Kidney glomerular epithelial cell (primary cell): ENCODE measurements at regions not wholly inside any gene's neighbourhood (a gene's known extent, or its start where the extent isn't known, plus 50 kb on each side); places are given as distances from the start of the nearest gene placed in this dataset.

ENCODE experiments used
- DNase-seq: peaks from one replicate; lab custom pipeline; 2025; lab: John Stamatoyannopoulos, UW

GRCh38 chr16:86092586-86093480 lies 193.9 kb downstream of the IRF8 start:
- DNase-seq, result no peak

DNA sequence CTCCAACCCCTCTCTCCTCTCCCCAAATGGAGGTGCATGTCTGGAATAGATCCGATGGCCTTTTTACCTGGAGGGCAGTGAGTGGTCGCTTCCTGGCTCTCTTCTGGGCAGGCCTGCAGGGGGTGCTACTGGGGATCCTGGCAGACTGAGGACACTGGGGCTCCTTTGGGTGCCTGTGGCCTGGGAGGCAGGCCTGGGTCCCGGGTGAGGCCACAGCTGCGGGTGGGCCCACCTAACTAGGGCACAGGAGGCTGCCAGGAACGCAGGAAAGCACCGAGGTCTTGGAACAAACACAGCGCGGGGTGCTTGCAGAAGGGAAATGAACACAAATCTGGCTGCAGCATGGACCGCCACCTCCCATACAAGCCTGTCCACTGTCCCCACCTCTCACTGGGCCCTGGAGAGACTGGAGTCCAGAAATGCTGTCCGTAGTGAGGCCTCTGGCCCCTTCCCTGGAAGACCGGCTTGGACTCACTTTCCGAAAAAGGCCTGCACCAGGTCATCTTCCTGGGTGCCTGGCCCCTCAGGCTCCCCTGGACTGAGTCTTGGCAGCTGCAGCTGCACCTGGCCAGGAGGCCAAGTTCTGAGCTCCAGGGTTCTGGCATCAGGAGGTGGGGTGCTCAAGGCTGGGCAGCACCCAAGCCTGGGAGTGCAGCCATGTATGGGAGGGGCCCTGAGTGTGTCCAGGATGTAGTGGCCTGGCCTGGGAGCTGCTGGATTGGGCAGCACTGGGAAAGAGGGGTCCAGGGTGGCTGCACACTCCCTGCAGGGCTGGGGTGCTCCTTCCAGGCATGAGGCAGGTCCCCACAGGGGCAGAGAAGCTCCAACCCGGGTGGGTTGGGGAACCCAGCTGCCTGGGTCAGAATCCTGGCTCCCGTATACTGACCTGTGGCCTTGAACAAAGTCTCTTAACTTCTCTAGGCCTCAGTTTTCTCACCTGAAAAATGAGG lies 195.1 kb downstream of the IRF8 start:
- DNase-seq, result no peak

- no peak for DNase-seq
These were observed 196.3 kb downstream of the IRF8 start for GRCh38 chr16:86095131-86095752.

DNA sequence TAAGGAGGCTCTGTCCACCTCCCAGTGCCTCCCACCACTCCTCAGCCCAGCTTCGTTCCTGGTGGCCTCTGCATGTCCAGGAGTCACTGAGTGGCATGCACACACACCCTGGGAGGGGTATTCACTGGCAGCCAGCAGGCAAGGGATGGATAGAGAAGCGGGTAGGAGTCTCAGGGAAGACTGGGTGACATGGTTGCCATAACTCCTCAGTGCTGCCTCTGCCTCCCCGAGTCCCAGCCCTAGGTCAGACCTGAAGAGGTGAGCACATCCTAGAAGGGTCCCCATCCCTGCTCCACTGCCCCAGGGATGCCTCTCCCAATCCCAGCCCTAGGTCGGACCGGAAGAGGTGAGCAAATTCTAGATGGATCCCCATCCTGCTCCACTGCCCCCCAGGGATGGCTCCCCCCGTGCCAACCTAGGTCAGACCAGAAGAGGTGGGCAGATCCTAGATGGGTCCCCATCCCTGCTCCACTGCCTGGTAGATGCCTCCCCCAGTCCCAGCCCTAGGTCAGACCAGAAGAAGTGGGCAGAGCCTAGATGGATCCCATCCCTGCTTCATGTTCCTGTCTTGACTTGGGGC lies 197.0 kb downstream of the IRF8 start:
- no peak for DNase-seq

- no peak for DNase-seq
These were observed 197.9 kb downstream of the IRF8 start for GRCh38 chr16:86096850-86097249.

GRCh38 chr16:86099326-86099725 lies 200.4 kb downstream of the IRF8 start:
- no peak for DNase-seq

GRCh38 chr16:86100205-86101136 lies 201.5 kb downstream of the IRF8 start:
- no peak for DNase-seq

GRCh38 chr16:86101137-86101896 lies 202.4 kb downstream of the IRF8 start:
- no peak for DNase-seq

GRCh38 chr16:86101897-86102157 lies 202.9 kb downstream of the IRF8 start:
- no peak for DNase-seq

DNA sequence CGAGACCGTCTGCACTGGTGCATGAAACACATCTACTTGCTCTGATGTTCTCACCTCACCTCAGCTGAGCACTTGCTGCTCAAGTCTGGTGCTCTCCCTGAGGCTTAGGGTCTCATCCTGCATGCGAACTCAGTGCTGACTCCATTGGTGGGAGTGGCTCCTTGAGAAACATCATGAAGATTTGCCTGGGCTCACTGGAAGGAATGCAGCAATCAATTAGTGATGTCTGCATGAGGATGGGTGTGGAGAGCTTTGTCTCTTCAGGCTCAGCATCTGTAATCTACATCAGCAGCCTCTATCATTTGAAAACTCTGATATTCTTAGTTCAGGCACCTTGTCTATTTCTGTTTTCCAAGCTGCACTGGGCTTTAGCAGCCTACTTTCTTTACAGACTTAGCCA lies 204.4 kb downstream of the IRF8 start:
- no peak for DNase-seq

GRCh38 chr16:86104537-86105048 lies 205.6 kb downstream of the IRF8 start:
- no peak for DNase-seq

DNA sequence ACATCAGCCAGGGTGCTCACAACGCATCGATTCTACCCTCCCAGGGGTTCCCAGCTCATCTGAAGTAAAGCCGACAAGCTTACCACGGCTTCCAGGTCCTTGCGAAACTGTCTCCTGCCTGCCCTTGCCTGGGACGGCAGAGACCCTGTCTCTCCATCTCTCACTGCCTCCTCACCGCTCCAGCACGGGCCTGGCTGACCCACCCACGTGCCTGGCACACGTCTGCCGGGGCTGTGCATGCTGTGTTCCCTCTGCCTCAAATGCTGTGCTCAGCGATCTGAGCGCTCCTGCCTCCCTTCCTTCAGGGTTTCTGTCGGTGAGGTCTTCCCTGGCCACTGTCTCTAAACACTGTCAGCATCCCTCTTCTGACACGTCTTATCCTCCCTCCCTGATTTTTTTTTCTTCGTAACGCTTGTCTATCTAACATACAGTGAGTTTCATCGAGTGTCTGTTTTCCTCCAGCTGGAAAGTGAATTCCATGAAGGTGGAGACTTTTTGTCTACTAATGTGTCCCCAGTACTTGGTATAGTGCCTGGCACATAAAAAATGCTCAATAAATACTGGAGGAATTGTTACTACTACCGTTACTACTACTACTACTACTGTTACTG lies 208.4 kb downstream of the IRF8 start:
- no peak for DNase-seq

GRCh38 chr16:86108062-86108461 lies 209.1 kb downstream of the IRF8 start:
- DNase-seq, result no peak

DNA sequence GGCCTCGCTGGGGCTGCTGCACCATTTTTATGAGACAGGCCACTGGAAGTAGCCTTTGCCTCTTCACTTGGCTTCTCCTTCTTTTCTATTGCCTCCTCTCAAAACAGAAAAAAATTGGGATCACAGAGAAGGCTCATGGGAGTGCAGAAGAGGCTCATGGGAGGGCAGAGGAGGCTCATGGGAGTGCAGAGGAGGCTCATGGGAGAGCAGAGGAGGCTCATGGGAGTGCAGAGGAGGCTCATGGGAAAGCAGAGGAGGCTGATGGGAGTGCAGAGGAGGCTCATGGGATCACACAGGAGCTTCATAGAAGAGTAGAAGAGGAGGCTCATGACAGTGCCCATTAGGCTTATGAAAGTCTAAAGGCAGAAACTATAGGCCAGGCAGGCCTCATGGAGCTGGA lies 211.2 kb downstream of the IRF8 start:
- DNase-seq, result no peak

DNA sequence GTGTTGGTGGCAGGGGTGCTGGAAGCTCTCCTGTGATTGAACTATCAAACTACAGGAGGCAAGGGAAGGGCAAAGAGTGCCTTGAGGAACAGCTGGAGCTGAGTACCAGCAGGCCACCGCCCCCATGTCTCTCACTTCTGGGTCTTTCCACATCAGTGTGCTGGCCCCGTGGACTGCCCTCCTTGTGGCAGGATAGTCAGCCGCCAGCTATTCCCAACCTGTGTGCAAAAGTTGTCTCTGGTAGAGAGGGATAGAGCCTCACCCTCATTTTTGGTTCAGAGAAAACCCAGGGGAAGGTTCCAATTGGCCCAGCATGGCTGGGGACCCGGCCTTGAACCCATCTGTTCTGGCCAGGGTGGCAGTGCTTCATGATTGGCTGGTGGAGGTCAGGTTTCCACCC lies 211.8 kb downstream of the IRF8 start:
- no peak for DNase-seq

- DNase-seq, result no peak
These were observed 213.2 kb downstream of the IRF8 start for GRCh38 chr16:86112178-86112577.

DNA sequence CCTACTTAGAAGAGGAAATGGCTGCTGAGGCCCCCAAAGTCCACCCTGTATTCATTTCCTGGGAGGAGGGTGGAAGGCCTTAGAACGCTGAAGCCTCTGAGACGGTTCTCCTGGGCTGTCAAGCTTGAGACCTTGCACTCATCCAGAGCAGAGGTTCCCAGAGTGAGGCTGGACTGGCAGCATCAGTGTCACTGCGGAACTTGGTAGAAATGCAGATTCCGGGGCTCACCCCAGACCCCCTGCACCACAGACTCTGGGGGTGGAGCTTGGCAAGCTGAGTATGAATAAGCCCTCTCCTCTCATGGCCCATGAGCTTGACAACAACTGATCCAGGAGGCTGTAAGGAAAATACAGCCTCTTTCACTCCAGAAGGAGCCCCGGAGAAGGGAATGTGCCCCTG lies 218.3 kb downstream of the IRF8 start:
- DNase-seq, result no peak

GRCh38 chr16:86117756-86118155 lies 218.8 kb downstream of the IRF8 start:
- no peak for DNase-seq

DNA sequence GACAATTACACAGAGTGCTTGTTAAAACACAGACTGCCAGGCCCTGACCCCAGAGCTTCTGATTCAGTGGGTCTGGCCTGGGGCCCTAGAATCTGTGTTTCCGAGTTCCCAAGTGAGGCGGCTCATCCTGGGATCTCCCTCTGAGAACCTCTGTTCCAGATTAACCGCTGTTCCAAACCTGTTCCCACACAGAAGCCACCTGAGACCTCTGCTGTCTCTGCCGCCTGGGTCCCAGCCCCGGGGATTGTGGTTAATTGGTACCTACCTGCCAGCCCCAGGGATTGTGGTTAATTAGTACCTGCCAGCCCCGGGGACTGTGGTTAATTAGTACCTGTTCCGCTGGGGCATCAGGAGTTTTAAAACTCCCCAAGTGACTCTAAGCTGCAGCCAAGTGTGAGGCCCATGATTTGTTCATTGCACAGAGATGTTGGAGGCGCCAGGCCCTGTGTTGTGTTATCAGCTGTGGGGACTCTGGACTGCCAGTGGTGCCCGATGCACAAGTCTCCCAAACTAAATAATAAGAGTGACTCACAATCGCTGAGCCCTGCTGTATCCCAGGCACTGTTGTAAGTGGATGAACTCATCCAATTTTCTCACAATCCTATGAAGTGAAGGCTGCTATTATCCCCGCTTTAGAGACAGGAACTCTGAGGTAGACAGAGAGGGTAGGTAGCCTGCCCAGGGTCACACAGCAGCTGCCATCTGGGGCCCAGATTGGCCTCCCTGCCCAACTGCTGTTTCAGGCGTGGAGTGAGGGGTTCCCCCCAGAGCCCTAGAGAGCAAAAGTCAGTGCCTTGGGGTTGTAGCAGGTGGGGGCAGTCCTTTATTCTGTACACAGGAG lies 219.7 kb downstream of the IRF8 start:
- DNase-seq, result peak; percentile 36
